ENCODE measurements at regions not wholly inside any gene's neighbourhood (a gene's known extent, or its start where the extent isn't known, plus 50 kb on each side); places are given as distances from the start of the nearest gene placed in this dataset.

DNA sequence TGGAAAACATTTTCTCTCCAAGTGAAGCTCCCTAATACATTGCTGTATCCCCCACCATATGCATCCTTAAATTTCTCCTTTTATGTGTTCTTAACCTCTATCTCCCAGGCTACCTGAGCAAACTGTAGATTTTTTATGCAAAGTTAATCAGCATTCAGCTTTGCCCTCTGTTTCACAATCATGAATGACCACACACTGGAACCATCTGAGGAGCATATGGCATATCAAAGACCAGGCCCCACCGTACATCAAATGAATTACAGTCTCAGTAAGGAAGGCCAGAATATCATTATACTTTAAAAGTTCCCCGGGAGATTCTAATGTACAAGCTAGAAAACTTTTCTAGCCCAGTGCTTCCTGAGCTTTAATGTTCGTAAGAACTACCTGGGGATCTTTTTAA, 115.5 kb upstream of the NECTIN3 start:
- Mint-ChIP-seq H3K4me3 (no peak overlapping the region), H3K4me1 (ENCODE audit: low read depth) (peaks cover 32% of the 10 kb centered on the region), H3K27ac (peak overlapping the region; percentile 54; the same call in 1 of the 2 replicates), H3K27me3 (ENCODE audit: insufficient read depth) (no peaks in the 10 kb centered on the region; the same call in 1 of the 2 replicates), H3K36me3 (ENCODE audit: low read depth) (no peaks in the 10 kb centered on the region), H3K9me3 (no peaks in the 10 kb centered on the region; the same call in 1 of the 2 replicates)
- TF ChIP-seq CTCF (IDR thresholded peaks at IDR 0.05) = no peak
- DNase-seq = no peak

GRCh38 chr3:110957247-110958025, 114.2 kb upstream of the NECTIN3 start:
- DNase-seq = no peak
- TF ChIP-seq CTCF (IDR thresholded peaks at IDR 0.05) = no peak
- Mint-ChIP-seq H3K27me3 (ENCODE audit: insufficient read depth) (no peaks in the 10 kb centered on the region; the same call in 1 of the 2 replicates), H3K4me1 (ENCODE audit: low read depth) (peaks cover 36% of the 10 kb centered on the region), H3K4me3 (no peak overlapping the region), H3K36me3 (ENCODE audit: low read depth) (peaks cover 6% of the 10 kb centered on the region; the same call in 1 of the 2 replicates), H3K9me3 (no peaks in the 10 kb centered on the region), H3K27ac (no peak overlapping the region)

GRCh38 chr3:110958313-110959147, 113.1 kb upstream of the NECTIN3 start:
- no peak for DNase-seq
- Mint-ChIP-seq H3K4me3 (no peak overlapping the region), H3K4me1 (ENCODE audit: low read depth) (peaks cover 36% of the 10 kb centered on the region), H3K36me3 (ENCODE audit: low read depth) (peaks cover 9% of the 10 kb centered on the region), H3K27me3 (ENCODE audit: insufficient read depth) (no peaks in the 10 kb centered on the region; the same call in 1 of the 2 replicates), H3K9me3 (peaks cover 3% of the 10 kb centered on the region), H3K27ac (no peak overlapping the region)
- TF ChIP-seq CTCF (IDR thresholded peaks at IDR 0.05) = no peak

DNA sequence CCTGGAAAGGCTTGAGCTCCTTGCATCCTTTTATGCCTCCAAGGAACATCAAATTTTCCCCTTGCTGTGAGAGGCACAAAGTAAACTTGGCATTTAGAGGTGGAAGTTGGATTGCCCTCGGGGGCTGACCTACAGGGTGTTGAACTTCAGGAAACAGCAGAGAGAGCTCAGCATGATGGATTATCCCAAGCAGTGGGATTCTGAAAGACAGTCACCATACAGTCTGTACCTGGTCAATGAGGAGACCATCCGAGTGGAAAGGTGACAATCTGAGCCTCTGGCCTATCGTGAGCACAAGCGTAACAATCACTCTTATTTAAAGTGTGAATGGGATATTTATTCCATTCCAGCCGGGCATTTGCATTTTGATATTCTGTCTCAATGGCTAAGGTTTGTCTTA, 105.6 kb upstream of the NECTIN3 start:
- H3K27ac Mint-ChIP-seq = no peak overlapping the region
- DNase-seq = no peak
- TF ChIP-seq CTCF (IDR thresholded peaks at IDR 0.05) = no peak
- H3K4me3 Mint-ChIP-seq = no peak overlapping the region
- H3K9me3 Mint-ChIP-seq = peaks cover 40% of the 10 kb centered on the region
- H3K27me3 Mint-ChIP-seq (ENCODE audit: insufficient read depth) = no peaks in the 10 kb centered on the region
- peaks cover 17% of the 10 kb centered on the region for H3K4me1 Mint-ChIP-seq (ENCODE audit: low read depth)
- peaks cover 55% of the 10 kb centered on the region for H3K36me3 Mint-ChIP-seq (ENCODE audit: low read depth)

DNA sequence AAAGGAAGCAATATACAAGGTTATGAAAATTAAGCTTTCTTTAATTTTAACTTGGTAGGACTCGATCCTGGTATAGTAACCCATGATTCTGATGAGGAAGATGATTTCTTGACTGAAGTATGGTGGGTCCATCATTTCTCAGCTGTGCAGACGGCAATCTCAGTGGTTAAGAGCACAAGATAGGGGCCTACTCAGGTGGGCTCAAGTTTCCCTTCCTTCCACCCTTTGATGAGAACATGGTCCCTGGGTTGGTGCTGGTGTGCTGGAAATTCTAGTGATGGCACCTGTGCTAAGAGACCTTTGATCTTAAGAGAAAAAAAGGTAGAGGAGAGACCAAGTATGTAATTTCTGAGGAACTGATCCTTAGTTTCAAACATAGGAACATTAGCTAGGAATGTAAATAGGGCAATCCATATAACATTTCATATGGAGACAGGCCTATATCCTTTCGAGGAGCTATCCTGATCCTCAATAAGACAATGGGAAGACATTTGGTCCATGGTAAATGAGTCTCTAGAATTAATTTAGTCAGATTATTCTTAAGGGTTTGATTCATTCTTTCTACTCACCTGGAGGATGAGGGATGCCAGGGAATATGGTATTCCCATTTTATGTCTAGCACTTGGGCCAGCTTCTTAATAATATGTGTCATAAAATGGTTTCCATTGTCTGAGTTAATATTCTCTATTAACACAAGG, 104.5 kb upstream of the NECTIN3 start:
- no peak overlapping the region for H3K27ac Mint-ChIP-seq
- peaks cover 40% of the 10 kb centered on the region for H3K9me3 Mint-ChIP-seq
- peaks cover 15% of the 10 kb centered on the region for H3K4me1 Mint-ChIP-seq (ENCODE audit: low read depth)
- DNase-seq = no peak
- TF ChIP-seq CTCF (IDR thresholded peaks at IDR 0.05) = no peak; the same call in 1 of the 2 replicates
- H3K36me3 Mint-ChIP-seq (ENCODE audit: low read depth) = peaks cover 52% of the 10 kb centered on the region
- H3K27me3 Mint-ChIP-seq (ENCODE audit: insufficient read depth) = no peaks in the 10 kb centered on the region
- no peak overlapping the region for H3K4me3 Mint-ChIP-seq

All from HFFc6 (cell line).